ENCODE measurements at regions not wholly inside any gene's neighbourhood (a gene's known extent, or its start where the extent isn't known, plus 50 kb on each side); places are given as distances from the start of the nearest gene placed in this dataset.

- TF ChIP-seq TCF7L2 (IDR thresholded peaks at IDR 0.05; ENCODE audit: low read depth, low read length) (no peak), REST (IDR thresholded peaks at IDR 0.05; ENCODE audit: insufficient read depth in 1 of 2, low read depth in 2 of 2, low read length in 1 of 2) (no peak), SIN3A (IDR thresholded peaks at IDR 0.05; ENCODE audit: borderline replicate concordance, insufficient read depth, low read depth, low read length) (no peak), CTCF (IDR thresholded peaks at IDR 0.05) (no peak), POLR2AphosphoS5 (IDR thresholded peaks at IDR 0.05; ENCODE audit: low read depth, low read length) (no peak)
- no peaks in the 10 kb centered on the region for H3K36me3 ChIP-seq (ENCODE audit: control insufficient read depth, insufficient read depth, low read length)
- no peaks in the 10 kb centered on the region for H3K27me3 ChIP-seq (ENCODE audit: control insufficient read depth, insufficient read depth, low read length)
- H3K4me1 ChIP-seq (ENCODE audit: control insufficient read depth, insufficient read depth, low read length) = peaks cover 41% of the 10 kb centered on the region
- DNase-seq (ENCODE audit: low read depth, low spot score) (no peak), ATAC-seq (no peak; the same call in 1 of the 2 replicates)
- in situ Hi-C loops (cut with HindIII; ENCODE audit: low pct_unique_long_range_greater_than_20kb, low sequenced_read_pairs) (no loop called here), intact Hi-C loops (cut with micrococcal nuclease; ENCODE audit: unreplicated experiment) (no loop called here)
- POLR2A ChIA-PET = interaction anchor here (0.6 kb wide), 1 partner anchor 116 kb away, joined by 3 read pairs; no protein-coding TSS in a partner anchor
- CTCF ChIA-PET = no interaction called here
- no TSS peak for BruUV-seq (replicated peaks)
- H3K9me3 ChIP-seq (ENCODE audit: control insufficient read depth, insufficient read depth, low read depth, low read length) = peaks cover 11% of the 10 kb centered on the region; the same call in 1 of the 2 replicates
- no peak overlapping the region for H3K4me3 ChIP-seq (ENCODE audit: low read depth in 2 of 2, low read length in 2 of 2)
- peak overlapping the region; percentile 88 for H3K27ac ChIP-seq (ENCODE audit: low read length)
Measured at GRCh38 chr2:42118754-42119569, 50.2 kb upstream of the EML4 start.
